Bronchial epithelial cell (primary cell): ENCODE measurements at regions not wholly inside any gene's neighbourhood (a gene's known extent, or its start where the extent isn't known, plus 50 kb on each side); places are given as distances from the start of the nearest gene placed in this dataset.
"Not testable (repeated sequence)": the region's sequence is repeated elsewhere in the genome, so short reads cannot be mapped to it uniquely, and the experiment has no call there.

Experiments
- DNase-seq: peaks from one replicate; pipeline ENCODE4 v3.0.0-alpha.2; 2010; ENCODE audit warnings: low read depth
- FAIRE-seq: peaks from 2 replicates; lab custom pipeline; 2011; peaks lifted over from hg19 to GRCh38; lab: Jason Lieb, UNC
- H3K27me3 ChIP-seq: 2 replicates; pipeline ENCODE4 v1.5.1; 2011; ENCODE audit warnings: low read length; ENCODE audit not compliant: control insufficient read depth, insufficient read depth
- H3K36me3 ChIP-seq: 2 replicates; pipeline ENCODE4 v1.5.1; 2011; ENCODE audit warnings: low read length; ENCODE audit not compliant: control insufficient read depth, insufficient read depth
- H3K4me3 ChIP-seq: 2 replicates; pipeline ENCODE4 v1.5.1; 2011; ENCODE audit warnings: mild to moderate bottlenecking, low read depth, low read length, control low read depth
- TF ChIP-seq, protein P1 (sequence below): IDR thresholded peaks from 2 replicates; pipeline ENCODE4 v1.5.1; 2011; ENCODE audit warnings: mild to moderate bottlenecking, moderate library complexity, low read length, control low read depth, inconsistent platforms; ENCODE audit not compliant: insufficient read depth, severe bottlenecking

DNA sequence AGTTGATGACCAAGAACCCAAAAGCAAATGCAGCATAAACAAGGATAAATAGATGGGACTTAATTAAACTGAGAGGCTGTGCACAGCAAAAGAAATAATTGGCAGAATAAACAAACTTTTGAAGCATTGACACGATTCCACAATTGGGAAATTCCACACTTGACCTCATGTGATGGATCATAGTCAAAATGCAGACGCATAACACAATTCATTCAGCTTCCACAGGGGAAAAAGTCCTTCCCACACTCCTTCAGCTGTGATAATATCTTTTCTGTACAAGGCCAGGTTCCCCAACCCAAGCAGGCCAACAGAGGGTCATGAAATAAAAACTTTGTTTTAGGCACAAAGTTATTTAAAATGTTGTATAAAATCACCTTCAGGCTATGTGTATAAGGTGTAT, 66.6 kb upstream of the SLIT2 start:
- Histone ChIP-seq H3K4me3 (no peak overlapping the region), H3K36me3 (no peaks in the 10 kb centered on the region), H3K27me3 (no peaks in the 10 kb centered on the region)
- TF ChIP-seq, protein P1, sequence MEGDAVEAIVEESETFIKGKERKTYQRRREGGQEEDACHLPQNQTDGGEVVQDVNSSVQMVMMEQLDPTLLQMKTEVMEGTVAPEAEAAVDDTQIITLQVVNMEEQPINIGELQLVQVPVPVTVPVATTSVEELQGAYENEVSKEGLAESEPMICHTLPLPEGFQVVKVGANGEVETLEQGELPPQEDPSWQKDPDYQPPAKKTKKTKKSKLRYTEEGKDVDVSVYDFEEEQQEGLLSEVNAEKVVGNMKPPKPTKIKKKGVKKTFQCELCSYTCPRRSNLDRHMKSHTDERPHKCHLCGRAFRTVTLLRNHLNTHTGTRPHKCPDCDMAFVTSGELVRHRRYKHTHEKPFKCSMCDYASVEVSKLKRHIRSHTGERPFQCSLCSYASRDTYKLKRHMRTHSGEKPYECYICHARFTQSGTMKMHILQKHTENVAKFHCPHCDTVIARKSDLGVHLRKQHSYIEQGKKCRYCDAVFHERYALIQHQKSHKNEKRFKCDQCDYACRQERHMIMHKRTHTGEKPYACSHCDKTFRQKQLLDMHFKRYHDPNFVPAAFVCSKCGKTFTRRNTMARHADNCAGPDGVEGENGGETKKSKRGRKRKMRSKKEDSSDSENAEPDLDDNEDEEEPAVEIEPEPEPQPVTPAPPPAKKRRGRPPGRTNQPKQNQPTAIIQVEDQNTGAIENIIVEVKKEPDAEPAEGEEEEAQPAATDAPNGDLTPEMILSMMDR, result no peak
- FAIRE-seq (no peak), DNase-seq (no peak)

DNA sequence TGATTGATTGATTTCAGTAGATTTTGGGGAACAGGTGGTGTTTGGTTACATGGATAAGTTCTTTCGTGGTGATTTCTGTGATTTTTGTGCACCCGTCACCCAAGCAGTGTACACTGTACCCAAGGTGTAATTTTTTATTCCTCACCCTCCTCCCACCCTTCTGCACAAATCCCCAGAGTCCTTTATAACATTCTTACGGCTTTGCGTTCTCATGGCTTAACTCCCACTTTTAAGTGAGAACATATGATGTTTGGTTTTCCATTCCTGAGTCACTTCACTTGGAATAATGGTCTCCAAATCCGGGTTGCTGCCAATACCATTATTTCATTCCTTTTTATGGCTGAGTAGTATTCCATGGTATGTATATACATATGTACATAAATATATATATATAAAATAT, 68.6 kb upstream of the SLIT2 start:
- H3K36me3 ChIP-seq, H3K27me3 ChIP-seq, FAIRE-seq, H3K4me3 ChIP-seq, DNase-seq: not testable (repeated sequence)

DNA sequence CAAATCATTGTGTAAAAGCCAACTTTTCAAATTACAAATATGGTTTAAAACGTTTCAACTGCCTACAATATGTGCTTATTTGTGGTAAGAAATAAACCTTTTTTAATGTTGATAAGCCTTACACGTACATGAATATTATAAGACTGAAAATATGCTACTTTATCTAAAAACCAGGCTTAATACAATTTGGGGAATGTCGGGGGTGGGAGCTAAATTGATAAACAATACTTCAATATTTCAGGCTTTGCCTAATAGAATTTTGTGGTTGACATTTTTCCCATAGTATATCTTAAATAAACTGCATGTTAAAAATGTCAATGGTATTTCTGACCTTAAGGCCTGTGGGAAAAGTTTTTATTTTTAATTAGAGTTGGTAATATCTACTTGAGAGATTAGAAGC, 69.8 kb upstream of the SLIT2 start:
- Histone ChIP-seq H3K4me3 (no peak overlapping the region), H3K36me3 (no peaks in the 10 kb centered on the region), H3K27me3 (no peaks in the 10 kb centered on the region)
- DNase-seq (no peak), FAIRE-seq (no peak)
- TF ChIP-seq, protein P1, result no peak

DNA sequence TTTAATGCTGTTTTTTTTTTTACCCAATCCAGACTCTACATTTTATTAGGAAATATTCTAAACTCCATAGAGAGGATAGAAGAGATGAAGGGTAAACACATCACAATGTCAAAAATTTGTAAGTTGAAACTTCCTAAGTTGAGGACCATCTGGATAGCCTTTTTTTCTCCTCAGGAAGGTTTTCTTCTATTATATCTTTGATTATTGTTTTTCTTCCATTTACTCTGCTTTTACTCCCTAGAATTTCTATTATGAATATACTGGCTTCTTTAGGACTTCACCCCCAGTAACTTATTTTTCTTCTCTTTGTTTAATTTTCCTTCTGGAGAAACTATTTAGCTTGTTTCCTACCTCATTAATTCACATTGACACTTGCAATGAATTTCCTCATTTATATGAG, 71.2 kb upstream of the SLIT2 start:
- H3K27me3 ChIP-seq, result no peaks in the 10 kb centered on the region
- no peak overlapping the region for H3K4me3 ChIP-seq
- H3K36me3 ChIP-seq, result no peaks in the 10 kb centered on the region
- TF ChIP-seq, protein P1, result no peak
- FAIRE-seq (no peak), DNase-seq (no peak)

DNA sequence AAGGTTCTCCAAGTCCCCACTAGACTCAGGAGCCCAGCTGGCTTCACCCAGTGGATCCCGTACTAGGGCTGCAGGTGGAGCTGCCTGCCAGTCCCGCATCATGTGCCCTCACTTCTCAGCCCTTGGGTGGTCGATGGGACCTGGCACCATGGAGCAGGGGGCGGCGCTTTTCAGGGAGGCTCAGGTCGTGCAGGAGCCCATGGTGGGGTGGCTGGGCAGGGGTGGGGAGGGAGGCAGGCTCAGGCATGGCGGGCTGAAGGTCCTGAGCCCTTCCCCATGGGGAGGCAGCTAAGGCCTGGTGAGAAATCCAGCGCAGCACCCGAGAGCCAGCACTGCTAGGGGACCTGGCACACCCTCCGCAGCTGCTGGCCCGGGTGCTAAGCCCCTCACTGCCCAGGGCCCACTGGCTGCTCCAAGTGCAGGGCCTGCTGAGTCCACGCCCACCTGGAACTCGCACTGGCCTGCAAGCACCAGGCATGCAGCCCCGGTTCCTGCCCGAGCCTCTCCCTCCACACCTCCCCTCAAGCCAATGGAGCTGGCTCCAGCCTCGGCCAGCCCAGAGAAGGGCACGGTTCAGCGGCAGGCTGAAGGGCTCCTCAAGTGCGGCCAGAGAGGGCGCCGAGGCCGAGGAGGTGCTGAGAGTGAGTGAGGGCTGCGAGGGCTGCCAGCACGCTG, 72.7 kb upstream of the SLIT2 start:
- H3K36me3 ChIP-seq, result no peaks in the 10 kb centered on the region
- TF ChIP-seq, protein P1, result no peak
- H3K27me3 ChIP-seq, result no peaks in the 10 kb centered on the region
- no peak for FAIRE-seq
- no peak overlapping the region for H3K4me3 ChIP-seq
- no peak for DNase-seq

DNA sequence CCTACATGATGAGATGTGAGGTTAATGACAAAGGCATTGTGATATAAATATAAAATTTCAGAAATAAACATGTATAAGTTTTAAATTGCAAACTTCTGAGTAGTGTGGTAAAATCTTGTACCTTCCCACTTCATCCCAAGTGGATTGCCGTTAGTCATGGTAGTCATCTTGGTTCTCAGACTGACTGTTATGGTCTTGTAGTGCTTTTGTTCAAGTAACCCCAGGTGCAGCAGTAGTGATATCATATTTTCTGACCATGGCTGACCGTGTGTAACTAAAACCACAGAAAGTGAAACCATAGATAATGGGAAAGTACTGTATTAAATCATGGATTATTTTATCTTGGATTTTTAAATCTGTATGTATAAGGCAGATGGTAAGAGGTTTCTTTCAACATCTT, 74.8 kb upstream of the SLIT2 start:
- TF ChIP-seq, protein P1, result no peak
- no peak overlapping the region for H3K4me3 ChIP-seq
- H3K36me3 ChIP-seq, result no peaks in the 10 kb centered on the region
- DNase-seq, result no peak
- H3K27me3 ChIP-seq, result no peaks in the 10 kb centered on the region
- no peak for FAIRE-seq
